ENCODE measurements at regions not wholly inside any gene's neighbourhood (a gene's known extent, or its start where the extent isn't known, plus 50 kb on each side); places are given as distances from the start of the nearest gene placed in this dataset.
"Not testable (repeated sequence)": the region's sequence is repeated elsewhere in the genome, so short reads cannot be mapped to it uniquely, and the experiment has no call there.

DNA sequence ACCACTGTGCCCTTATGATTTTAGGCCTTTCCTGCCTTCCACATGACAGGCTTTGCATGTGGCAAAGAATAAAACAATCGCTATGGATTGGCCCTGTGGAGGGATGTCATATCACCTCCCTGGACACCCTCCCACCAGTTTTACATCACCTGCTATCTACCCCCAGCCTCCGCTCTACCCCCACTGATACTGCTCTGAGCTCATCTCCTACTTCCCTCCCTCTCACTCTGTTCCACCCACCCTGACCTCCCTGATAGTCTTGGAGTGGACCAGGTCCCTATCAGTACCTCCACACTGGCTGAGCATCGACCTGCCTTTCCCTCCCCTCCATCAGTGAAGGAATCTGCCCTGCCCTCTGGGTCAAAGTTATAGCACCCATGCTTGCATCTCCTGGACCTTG lies 91.8 kb upstream of the FOXN3 start:
- Mint-ChIP-seq H3K27ac (peak overlapping the region; percentile 98), H3K4me1 (ENCODE audit: low read depth in 2 of 2) (peaks cover 69 to 74% of the 10 kb centered on the region in 2 donors), H3K4me3 (peak overlapping the region; percentile 44), H3K36me3 (no peaks in the 10 kb centered on the region), H3K9me3 (no peaks in the 10 kb centered on the region), H3K27me3 (no peaks in the 10 kb centered on the region)
- ATAC-seq: no peak
- DNase-seq (ENCODE audit: low spot score): no peak

DNA sequence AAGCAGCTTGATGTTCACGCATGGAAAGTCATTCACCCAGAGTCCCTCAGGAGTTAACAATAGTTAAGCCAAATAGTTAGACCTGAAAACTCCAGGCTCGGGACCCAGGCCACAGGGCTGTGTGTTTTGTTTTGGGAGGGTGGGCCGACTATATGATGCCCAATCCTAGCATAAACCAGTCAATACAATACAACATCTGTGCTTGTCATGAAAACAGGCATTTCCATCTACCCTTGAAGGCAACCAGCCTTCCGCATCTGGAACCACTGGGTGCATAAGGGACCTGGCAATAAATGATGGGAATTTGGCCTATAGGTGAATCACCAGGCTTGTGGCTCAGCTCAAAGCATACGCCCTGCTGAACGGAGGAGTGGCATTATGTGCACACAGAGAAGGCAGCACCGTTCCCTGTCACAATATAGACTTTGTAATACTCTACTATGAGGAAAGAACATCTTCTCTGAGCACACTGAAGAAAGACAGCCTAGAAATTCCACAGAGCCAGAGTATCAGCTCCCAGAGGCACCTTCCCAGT lies 91.0 kb upstream of the FOXN3 start:
- DNase-seq (ENCODE audit: low spot score): no peak
- H3K4me3 Mint-ChIP-seq: peak overlapping the region; percentile 73
- no peaks in the 10 kb centered on the region for H3K9me3 Mint-ChIP-seq
- no peaks in the 10 kb centered on the region for H3K27me3 Mint-ChIP-seq
- peaks cover 75 to 79% of the 10 kb centered on the region in 2 donors for H3K4me1 Mint-ChIP-seq (ENCODE audit: low read depth in 2 of 2)
- H3K36me3 Mint-ChIP-seq: no peaks in the 10 kb centered on the region
- ATAC-seq: no peak
- H3K27ac Mint-ChIP-seq: peak overlapping the region; percentile 98

DNA sequence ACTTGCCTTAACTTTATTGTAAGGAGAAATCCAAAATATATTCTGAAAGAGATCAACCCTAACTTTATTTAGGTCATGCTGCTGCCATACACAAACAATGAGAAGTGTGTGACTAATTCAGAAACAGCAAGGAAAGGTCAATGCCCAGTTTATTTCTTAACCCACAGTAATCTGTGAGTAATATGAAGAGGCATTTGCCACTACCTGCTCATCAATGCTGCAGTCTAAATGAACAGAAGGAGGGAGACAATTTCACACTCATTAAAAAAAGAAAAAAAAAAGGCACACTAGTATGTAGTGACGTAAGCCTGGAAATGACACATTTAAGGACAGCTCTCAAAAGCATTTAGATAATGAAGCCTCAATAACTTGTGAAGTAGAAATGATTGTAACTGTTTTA lies 90.5 kb upstream of the FOXN3 start:
- ATAC-seq (peak; percentile 78 to 84), DNase-seq (ENCODE audit: low spot score) (no peak)
- H3K27me3 Mint-ChIP-seq: no peaks in the 10 kb centered on the region
- H3K36me3 Mint-ChIP-seq: no peaks in the 10 kb centered on the region
- peak overlapping the region; percentile 73 for H3K4me3 Mint-ChIP-seq
- H3K4me1 Mint-ChIP-seq (ENCODE audit: low read depth in 2 of 2): peaks cover 80 to 82% of the 10 kb centered on the region in 2 donors
- H3K9me3 Mint-ChIP-seq: no peaks in the 10 kb centered on the region
- peak overlapping the region; percentile 98 for H3K27ac Mint-ChIP-seq

GRCh38 chr14:89506891-89507452 lies 89.9 kb upstream of the FOXN3 start:
- Mint-ChIP-seq H3K4me1 (ENCODE audit: low read depth in 2 of 2) (peaks cover 76 to 79% of the 10 kb centered on the region in 2 donors), H3K4me3 (peak overlapping the region; percentile 73), H3K27ac (peak overlapping the region; percentile 98)
- H3K36me3 Mint-ChIP-seq; DNase-seq (ENCODE audit: low spot score); H3K27me3 Mint-ChIP-seq; H3K9me3 Mint-ChIP-seq; ATAC-seq: not testable (repeated sequence)

GRCh38 chr14:89504602-89505313 lies 87.7 kb upstream of the FOXN3 start:
- DNase-seq (ENCODE audit: low spot score) (peak; percentile 65), ATAC-seq (peak; percentile 81 to 87)
- no peaks in the 10 kb centered on the region for H3K27me3 Mint-ChIP-seq
- peak overlapping the region; percentile 69 for H3K4me3 Mint-ChIP-seq
- peak overlapping the region; percentile 28 to 40 for H3K27ac Mint-ChIP-seq
- no peaks in the 10 kb centered on the region for H3K9me3 Mint-ChIP-seq
- peaks cover 56% of the 10 kb centered on the region in 2 donors for H3K4me1 Mint-ChIP-seq (ENCODE audit: low read depth in 2 of 2)
- no peaks in the 10 kb centered on the region for H3K36me3 Mint-ChIP-seq

GRCh38 chr14:89504091-89504490 lies 87.1 kb upstream of the FOXN3 start:
- Mint-ChIP-seq H3K9me3 (no peaks in the 10 kb centered on the region), H3K4me3 (peak overlapping the region; percentile 69), H3K36me3 (no peaks in the 10 kb centered on the region), H3K27ac (peak overlapping the region; percentile 28 to 40), H3K27me3 (no peaks in the 10 kb centered on the region), H3K4me1 (ENCODE audit: low read depth in 2 of 2) (peaks cover 50 to 51% of the 10 kb centered on the region in 2 donors)
- ATAC-seq (no peak), DNase-seq (ENCODE audit: low spot score) (no peak)

GRCh38 chr14:89503431-89503996 lies 86.5 kb upstream of the FOXN3 start:
- DNase-seq (ENCODE audit: low spot score): no peak
- ATAC-seq: no peak
- Mint-ChIP-seq H3K36me3 (no peaks in the 10 kb centered on the region), H3K4me3 (peak overlapping the region; percentile 69), H3K27me3 (no peaks in the 10 kb centered on the region), H3K4me1 (ENCODE audit: low read depth in 2 of 2) (peaks cover 44 to 50% of the 10 kb centered on the region in 2 donors), H3K9me3 (no peaks in the 10 kb centered on the region), H3K27ac (peak overlapping the region; percentile 28 to 40)

GRCh38 chr14:89502966-89503365 lies 85.9 kb upstream of the FOXN3 start:
- Mint-ChIP-seq H3K4me1 (ENCODE audit: low read depth in 2 of 2) (peaks cover 39 to 45% of the 10 kb centered on the region in 2 donors), H3K4me3 (peak overlapping the region; percentile 35), H3K36me3 (no peaks in the 10 kb centered on the region), H3K27me3 (no peaks in the 10 kb centered on the region), H3K9me3 (no peaks in the 10 kb centered on the region), H3K27ac (peak overlapping the region in 1 of 2 donors; percentile 28)
- ATAC-seq (no peak), DNase-seq (ENCODE audit: low spot score) (no peak)

DNA sequence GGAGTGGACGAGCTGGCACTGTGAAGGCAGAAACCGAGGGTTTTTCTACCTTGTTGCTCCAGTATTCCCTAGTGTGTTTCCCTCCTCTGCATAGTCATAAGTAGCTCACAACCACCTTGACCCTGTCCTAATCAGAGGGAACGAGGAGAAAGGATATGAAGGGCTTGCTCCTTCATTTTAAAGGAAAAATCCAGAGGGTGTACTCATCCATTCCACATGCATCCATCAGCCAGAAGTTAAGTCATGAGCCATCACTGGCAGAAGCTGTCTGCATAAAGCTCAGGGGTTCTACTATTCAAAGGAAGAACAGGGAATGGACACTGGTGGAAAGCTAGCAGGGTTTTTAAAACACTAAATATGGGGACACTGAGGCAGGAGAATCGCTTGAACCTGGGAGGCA lies 84.3 kb upstream of the FOXN3 start:
- no peak for DNase-seq (ENCODE audit: low spot score)
- no peaks in the 10 kb centered on the region for H3K36me3 Mint-ChIP-seq
- H3K27ac Mint-ChIP-seq: no peak overlapping the region
- H3K9me3 Mint-ChIP-seq: no peaks in the 10 kb centered on the region
- peaks cover 32 to 38% of the 10 kb centered on the region in 2 donors for H3K4me1 Mint-ChIP-seq (ENCODE audit: low read depth in 2 of 2)
- H3K4me3 Mint-ChIP-seq: no peak overlapping the region
- no peak for ATAC-seq
- H3K27me3 Mint-ChIP-seq: no peaks in the 10 kb centered on the region

GRCh38 chr14:89500303-89500702 lies 83.3 kb upstream of the FOXN3 start:
- no peaks in the 10 kb centered on the region for H3K9me3 Mint-ChIP-seq
- no peak overlapping the region for H3K27ac Mint-ChIP-seq
- peaks cover 33 to 41% of the 10 kb centered on the region in 2 donors for H3K4me1 Mint-ChIP-seq (ENCODE audit: low read depth in 2 of 2)
- H3K27me3 Mint-ChIP-seq: no peaks in the 10 kb centered on the region
- no peak overlapping the region for H3K4me3 Mint-ChIP-seq
- ATAC-seq: no peak
- H3K36me3 Mint-ChIP-seq: no peaks in the 10 kb centered on the region
- no peak for DNase-seq (ENCODE audit: low spot score)

DNA sequence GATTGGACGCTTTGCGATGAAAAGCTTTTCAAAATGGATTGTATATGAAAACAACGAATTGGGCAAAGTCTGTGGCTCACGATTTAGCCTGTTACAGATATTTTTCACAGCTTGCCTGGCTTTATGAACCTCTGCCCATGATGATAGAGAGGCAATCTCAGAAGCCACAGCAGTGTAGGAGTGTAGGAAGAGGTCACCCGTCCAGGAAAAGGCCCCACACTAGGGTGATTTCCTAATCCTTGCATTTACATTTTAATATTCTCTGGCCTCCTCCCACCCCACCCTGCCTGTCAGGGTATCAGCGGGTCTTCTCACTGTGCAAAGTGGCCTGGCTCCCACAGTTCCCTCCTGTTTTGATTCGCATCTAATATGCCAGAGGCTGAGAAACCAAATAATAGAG lies 81.8 kb upstream of the FOXN3 start:
- ATAC-seq: peak in 1 of 2 donors; percentile 40
- H3K27me3 Mint-ChIP-seq: no peaks in the 10 kb centered on the region
- H3K4me1 Mint-ChIP-seq (ENCODE audit: low read depth in 2 of 2): peaks cover 21 to 29% of the 10 kb centered on the region in 2 donors

GRCh38 chr14:89495718-89496117 lies 78.7 kb upstream of the FOXN3 start:
- no peaks in the 10 kb centered on the region for H3K27me3 Mint-ChIP-seq
- no peaks in the 10 kb centered on the region for H3K9me3 Mint-ChIP-seq
- H3K36me3 Mint-ChIP-seq: no peaks in the 10 kb centered on the region
- no peak overlapping the region for H3K27ac Mint-ChIP-seq
- no peak for ATAC-seq
- H3K4me3 Mint-ChIP-seq: no peak overlapping the region
- peaks cover 16 to 25% of the 10 kb centered on the region in 2 donors for H3K4me1 Mint-ChIP-seq (ENCODE audit: low read depth in 2 of 2)
- DNase-seq (ENCODE audit: low spot score): no peak

More for the DNA sequence above, 81.8 kb upstream of the FOXN3 start:
- H3K36me3 Mint-ChIP-seq: no peaks in the 10 kb centered on the region
- DNase-seq (ENCODE audit: low spot score): no peak
- no peak overlapping the region for H3K4me3 Mint-ChIP-seq
- no peaks in the 10 kb centered on the region for H3K9me3 Mint-ChIP-seq
- peak overlapping the region in 1 of 2 donors; percentile 54 for H3K27ac Mint-ChIP-seq

DNA sequence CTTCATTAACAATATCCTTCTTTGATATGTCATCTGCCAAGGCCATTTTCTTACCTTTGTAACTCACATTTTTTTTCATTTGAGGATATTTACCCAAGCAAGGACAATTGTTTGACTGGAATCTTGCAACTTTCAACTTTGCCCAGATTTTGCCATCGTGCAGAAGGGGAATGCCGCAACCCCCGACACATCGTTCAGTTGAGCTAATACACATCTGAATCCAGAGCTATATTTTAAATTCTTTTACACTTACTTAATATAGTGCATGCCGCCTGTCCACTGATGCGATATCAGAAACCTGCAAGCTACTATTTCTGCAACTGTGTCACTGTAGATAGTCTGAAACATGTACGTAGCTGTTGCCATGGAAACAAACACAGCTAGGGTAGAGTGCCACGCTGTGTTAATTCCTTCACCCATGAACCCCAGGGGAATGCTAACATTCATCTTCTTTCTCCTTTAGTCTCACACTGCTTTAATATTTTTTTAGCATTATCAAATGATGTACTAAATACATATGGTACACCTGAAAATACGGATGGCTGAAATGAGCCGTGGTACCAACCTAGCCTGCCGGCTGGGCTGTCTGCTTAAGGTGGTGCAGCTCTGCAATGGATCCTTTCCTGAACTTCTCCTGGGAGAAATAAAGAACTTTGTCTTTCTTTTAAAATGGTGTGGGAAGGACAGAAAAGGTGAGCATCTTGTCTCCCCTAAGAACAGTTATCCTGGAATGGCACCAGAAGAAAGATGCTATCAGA lies 77.0 kb upstream of the FOXN3 start:
- Mint-ChIP-seq H3K36me3 (no peaks in the 10 kb centered on the region), H3K9me3 (no peaks in the 10 kb centered on the region), H3K4me3 (no peak overlapping the region), H3K27me3 (no peaks in the 10 kb centered on the region), H3K27ac (no peak overlapping the region), H3K4me1 (ENCODE audit: low read depth in 2 of 2) (peaks cover 16 to 22% of the 10 kb centered on the region in 2 donors)
- DNase-seq (ENCODE audit: low spot score) (no peak), ATAC-seq (no peak)

Data from natural killer cell treated with Interleukin-12 subunit alpha and Interleukin-12 subunit beta and Interleukin-15 and Interleukin-18, amount 100 ng/mL, for 72 hours (primary cell).